NCI-H2029 (cell line): ENCODE measurements at regions not wholly inside any gene's neighbourhood (a gene's known extent, or its start where the extent isn't known, plus 50 kb on each side); places are given as distances from the start of the nearest gene placed in this dataset.

Experiments
- DNase-seq: peaks from one replicate; lab custom pipeline; 2025; lab: John Stamatoyannopoulos, UW

- no peak for DNase-seq
Observed at GRCh38 chr6:113370508-113371502, 486.3 kb upstream of the MARCKS start.

- peak; percentile 6 for DNase-seq
Observed at GRCh38 chr6:113375466-113375865, 481.7 kb upstream of the MARCKS start.

GRCh38 chr6:113375950-113376846 is 480.9 kb upstream of the MARCKS start:
- no peak for DNase-seq

GRCh38 chr6:113376847-113377165 is 480.3 kb upstream of the MARCKS start:
- DNase-seq, result no peak

GRCh38 chr6:113377362-113377942 is 479.7 kb upstream of the MARCKS start:
- DNase-seq, result no peak

GRCh38 chr6:113380591-113380990 is 476.6 kb upstream of the MARCKS start:
- DNase-seq, result no peak

GRCh38 chr6:113381232-113381631 is 475.9 kb upstream of the MARCKS start:
- no peak for DNase-seq

GRCh38 chr6:113381959-113382358 is 475.2 kb upstream of the MARCKS start:
- peak; percentile 82 for DNase-seq

- DNase-seq, result no peak
Observed at GRCh38 chr6:113383701-113384100, 473.4 kb upstream of the MARCKS start.

GRCh38 chr6:113385020-113385431 is 472.1 kb upstream of the MARCKS start:
- DNase-seq, result no peak

GRCh38 chr6:113388996-113389395 is 468.1 kb upstream of the MARCKS start:
- no peak for DNase-seq

GRCh38 chr6:113392551-113393055 is 464.5 kb upstream of the MARCKS start:
- no peak for DNase-seq

GRCh38 chr6:113394216-113394615 is 462.9 kb upstream of the MARCKS start:
- DNase-seq, result no peak

GRCh38 chr6:113394729-113395128 is 462.4 kb upstream of the MARCKS start:
- DNase-seq, result no peak

- DNase-seq, result no peak
Observed at GRCh38 chr6:113396730-113397129, 460.4 kb upstream of the MARCKS start.

- no peak for DNase-seq
Observed at GRCh38 chr6:113397236-113397635, 459.9 kb upstream of the MARCKS start.

GRCh38 chr6:113401231-113401630 is 455.9 kb upstream of the MARCKS start:
- DNase-seq, result no peak

GRCh38 chr6:113402544-113402943 is 454.6 kb upstream of the MARCKS start:
- peak; percentile 39 for DNase-seq

GRCh38 chr6:113403966-113404595 is 453.1 kb upstream of the MARCKS start:
- DNase-seq, result no peak

GRCh38 chr6:113405326-113406047 is 451.7 kb upstream of the MARCKS start:
- no peak for DNase-seq
